Hepatic stellate cell (primary cell): ENCODE measurements at regions not wholly inside any gene's neighbourhood (a gene's known extent, or its start where the extent isn't known, plus 50 kb on each side); places are given as distances from the start of the nearest gene placed in this dataset.

Source experiments
- DNase-seq: peaks from one replicate; pipeline ENCODE4 v3.0.0; 2011; ENCODE audit warnings: low spot score

- DNase-seq: no peak
These were observed 135.7 kb downstream of the DSEL start for GRCh38 chr18:67380867-67381266.

- no peak for DNase-seq
These were observed 136.5 kb downstream of the DSEL start for GRCh38 chr18:67379981-67380380.

- no peak for DNase-seq
These were observed 140.1 kb downstream of the DSEL start for GRCh38 chr18:67376372-67376771.

- no peak for DNase-seq
These were observed 142.9 kb downstream of the DSEL start for GRCh38 chr18:67373636-67374035.

- no peak for DNase-seq
These were observed 149.0 kb downstream of the DSEL start for GRCh38 chr18:67367540-67367939.

GRCh38 chr18:67363694-67364093 lies 152.8 kb downstream of the DSEL start:
- DNase-seq: no peak

GRCh38 chr18:67362906-67363305 lies 153.6 kb downstream of the DSEL start:
- DNase-seq: no peak

GRCh38 chr18:67359873-67360838 lies 156.4 kb downstream of the DSEL start:
- peak; percentile 63 for DNase-seq

GRCh38 chr18:67358947-67359346 lies 157.6 kb downstream of the DSEL start:
- DNase-seq: no peak

GRCh38 chr18:67354692-67355091 lies 161.8 kb downstream of the DSEL start:
- DNase-seq: no peak

GRCh38 chr18:67354091-67354490 lies 162.4 kb downstream of the DSEL start:
- DNase-seq: no peak

- no peak for DNase-seq
These were observed 169.1 kb downstream of the DSEL start for GRCh38 chr18:67347438-67347837.

- no peak for DNase-seq
These were observed 174.4 kb downstream of the DSEL start for GRCh38 chr18:67342159-67342558.

- no peak for DNase-seq
These were observed 178.8 kb downstream of the DSEL start for GRCh38 chr18:67337696-67338095.

GRCh38 chr18:67331857-67332256 lies 184.7 kb downstream of the DSEL start:
- DNase-seq: no peak

- DNase-seq: no peak
These were observed 197.4 kb downstream of the DSEL start for GRCh38 chr18:67319109-67319508.

- peak; percentile 26 for DNase-seq
These were observed 197.9 kb downstream of the DSEL start for GRCh38 chr18:67318651-67319050.

- DNase-seq: peak; percentile 4
These were observed 205.7 kb downstream of the DSEL start for GRCh38 chr18:67310826-67311225.

- DNase-seq: no peak
These were observed 207.7 kb downstream of the DSEL start for GRCh38 chr18:67308819-67309218.

GRCh38 chr18:67305466-67305865 lies 211.1 kb downstream of the DSEL start:
- no peak for DNase-seq

- DNase-seq: no peak
These were observed 214.5 kb downstream of the DSEL start for GRCh38 chr18:67302043-67302442.

- no peak for DNase-seq
These were observed 214.9 kb downstream of the DSEL start for GRCh38 chr18:67301592-67301991.

- DNase-seq: no peak
These were observed 216.0 kb downstream of the DSEL start for GRCh38 chr18:67300498-67300897.

GRCh38 chr18:67292814-67293213 lies 223.7 kb downstream of the DSEL start:
- no peak for DNase-seq
